Uterus (tissue), 3 donors: ENCODE measurements at regions not wholly inside any gene's neighbourhood (a gene's known extent, or its start where the extent isn't known, plus 50 kb on each side); places are given as distances from the start of the nearest gene placed in this dataset.
"Not testable (repeated sequence)": the region's sequence is repeated elsewhere in the genome, so short reads cannot be mapped to it uniquely, and the experiment has no call there.

Experiments used
- DNase-seq, 2 donors: peaks; one replicate each; pipeline ENCODE4 v3.0.0-alpha.2; 2019 to 2020
- H3K27ac ChIP-seq, 2 donors: fragments of 200-600 bp; sonication (generic); 1 replicate in 1 of 2; 2 replicates in 1 of 2; pipeline ENCODE4 v1.5.1; 2016 to 2018
- H3K27me3 ChIP-seq, 2 donors: fragments of 200-600 bp; sonication (generic); one replicate each; pipeline ENCODE4 v1.5.1; 2018 to 2019; ENCODE audit warnings: control low read depth in 1 of 2
- H3K36me3 ChIP-seq, 2 donors: fragments of 200-600 bp; sonication (generic); one replicate each; pipeline ENCODE4 v1.5.1; 2019; ENCODE audit warnings: control low read depth in 1 of 2
- H3K4me1 ChIP-seq, 2 donors: fragments of 200-600 bp; sonication (generic); one replicate each; pipeline ENCODE4 v1.5.1; 2018 to 2019; ENCODE audit warnings: control low read depth in 1 of 2
- H3K4me3 ChIP-seq, 2 donors: fragments of 200-600 bp; sonication (generic); 1 replicate in 1 of 2; 2 replicates in 1 of 2; pipeline ENCODE4 v1.5.1; 2018 to 2019; ENCODE audit warnings: mild to moderate bottlenecking in 1 of 2
- H3K9me3 ChIP-seq, 2 donors: fragments of 200-600 bp; sonication (generic); one replicate each; pipeline ENCODE4 v1.5.1; 2019; ENCODE audit warnings: control low read depth in 1 of 2
- POLR2A ChIP-seq, 2 donors: fragments of 450-650 bp; IDR thresholded peaks; one replicate each; pipeline ENCODE4 v1.6.1; 2016; ENCODE audit warnings: antibody characterized with exemption in 2 of 2, mild to moderate bottlenecking in 1 of 2, moderate library complexity in 1 of 2
- intact Hi-C: fragments of 100-400 bp; cut with DNase I; formaldehyde crosslinking; loops from one replicate; pipeline ENCODE4 v1.15.1; 2023; ENCODE audit warnings: low total_unique reads
- TF ChIP-seq, protein P1 (sequence below), 4 experiments: fragments of 200-600 bp in 2 of 4; fragments of 450-650 bp in 2 of 4; sonication (generic) in 2 of 4; IDR thresholded peaks; one replicate each; pipeline ENCODE4 v1.5.1; 2016 to 2019; ENCODE audit warnings: antibody characterized with exemption in 4 of 4, mild to moderate bottlenecking in 2 of 4, moderate library complexity in 1 of 4
- donor health status: DM: yes; HTN: yes; CAD: no.

DNA sequence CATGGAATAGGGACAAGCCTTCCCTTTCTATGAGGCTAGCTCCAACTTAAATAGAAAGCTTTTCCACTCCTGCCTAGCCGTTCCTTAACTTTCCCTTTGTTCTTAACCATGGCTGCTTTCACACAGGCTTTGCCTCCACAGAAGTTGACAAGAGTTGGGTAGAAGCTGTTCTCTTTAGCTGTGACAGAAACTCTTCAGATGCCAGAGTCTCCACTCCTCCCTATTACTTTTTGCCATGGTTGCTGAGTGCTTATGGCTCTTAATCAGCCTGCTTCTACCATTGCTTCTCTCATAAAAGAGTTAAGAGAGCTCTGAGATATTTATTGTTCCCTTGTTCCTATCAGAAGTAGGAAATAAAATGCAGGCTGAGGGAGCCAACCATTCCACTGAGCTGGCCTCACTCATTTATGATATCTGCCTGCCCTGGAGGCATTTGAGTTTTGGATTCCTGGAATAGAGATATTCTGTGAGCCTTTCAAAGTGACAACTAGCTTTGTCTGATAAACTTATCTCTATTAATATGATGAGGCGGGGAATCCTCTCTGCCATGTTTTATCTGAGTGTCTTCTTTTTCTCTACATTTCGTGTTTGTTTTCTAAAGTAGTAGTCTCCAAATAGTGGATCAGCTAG is 162.6 kb downstream of the DMAC1 start:
- H3K27ac ChIP-seq: no peak overlapping the region
- no peak overlapping the region for H3K4me3 ChIP-seq

DNA sequence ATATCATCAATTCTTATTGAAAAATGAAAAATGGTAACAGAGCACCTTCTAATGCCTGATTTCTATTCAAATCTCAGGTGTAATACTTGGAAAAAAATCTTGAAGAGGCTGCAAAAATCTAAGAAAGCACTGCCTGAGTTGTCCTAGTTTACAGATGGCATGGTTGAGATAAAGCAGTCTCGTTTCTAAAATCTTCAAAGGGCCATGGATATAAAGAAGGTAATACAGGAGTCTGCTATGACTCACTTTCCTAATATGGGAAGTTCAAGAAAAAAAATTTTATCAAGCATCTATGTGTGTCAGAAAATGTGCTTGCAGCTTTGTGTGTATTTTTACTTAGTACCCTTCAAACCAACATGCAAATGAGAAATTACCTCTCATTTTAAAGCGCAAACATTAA is 163.3 kb downstream of the DMAC1 start:
- Histone ChIP-seq H3K4me3 (no peak overlapping the region), H3K4me1 (no peaks in the 10 kb centered on the region), H3K9me3 (no peaks in the 10 kb centered on the region), H3K27ac (no peak overlapping the region), H3K27me3 (no peaks in the 10 kb centered on the region), H3K36me3 (no peaks in the 10 kb centered on the region)
- no peak for DNase-seq
- TF ChIP-seq POLR2A (IDR thresholded peaks at IDR 0.05): no peak
- TF ChIP-seq, protein P1, sequence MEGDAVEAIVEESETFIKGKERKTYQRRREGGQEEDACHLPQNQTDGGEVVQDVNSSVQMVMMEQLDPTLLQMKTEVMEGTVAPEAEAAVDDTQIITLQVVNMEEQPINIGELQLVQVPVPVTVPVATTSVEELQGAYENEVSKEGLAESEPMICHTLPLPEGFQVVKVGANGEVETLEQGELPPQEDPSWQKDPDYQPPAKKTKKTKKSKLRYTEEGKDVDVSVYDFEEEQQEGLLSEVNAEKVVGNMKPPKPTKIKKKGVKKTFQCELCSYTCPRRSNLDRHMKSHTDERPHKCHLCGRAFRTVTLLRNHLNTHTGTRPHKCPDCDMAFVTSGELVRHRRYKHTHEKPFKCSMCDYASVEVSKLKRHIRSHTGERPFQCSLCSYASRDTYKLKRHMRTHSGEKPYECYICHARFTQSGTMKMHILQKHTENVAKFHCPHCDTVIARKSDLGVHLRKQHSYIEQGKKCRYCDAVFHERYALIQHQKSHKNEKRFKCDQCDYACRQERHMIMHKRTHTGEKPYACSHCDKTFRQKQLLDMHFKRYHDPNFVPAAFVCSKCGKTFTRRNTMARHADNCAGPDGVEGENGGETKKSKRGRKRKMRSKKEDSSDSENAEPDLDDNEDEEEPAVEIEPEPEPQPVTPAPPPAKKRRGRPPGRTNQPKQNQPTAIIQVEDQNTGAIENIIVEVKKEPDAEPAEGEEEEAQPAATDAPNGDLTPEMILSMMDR (IDR thresholded peaks at IDR 0.05): no peak
- intact Hi-C loops: no loop called here

More for the DNA sequence above, 162.6 kb downstream of the DMAC1 start:
- no peaks in the 10 kb centered on the region for H3K27me3 ChIP-seq
- H3K36me3 ChIP-seq: no peaks in the 10 kb centered on the region
- no peaks in the 10 kb centered on the region for H3K4me1 ChIP-seq
- intact Hi-C loops: no loop called here
- no peak for DNase-seq
- H3K9me3 ChIP-seq: no peaks in the 10 kb centered on the region
- TF ChIP-seq, protein P1 (IDR thresholded peaks at IDR 0.05): no peak
- no peak for TF ChIP-seq POLR2A (IDR thresholded peaks at IDR 0.05)

DNA sequence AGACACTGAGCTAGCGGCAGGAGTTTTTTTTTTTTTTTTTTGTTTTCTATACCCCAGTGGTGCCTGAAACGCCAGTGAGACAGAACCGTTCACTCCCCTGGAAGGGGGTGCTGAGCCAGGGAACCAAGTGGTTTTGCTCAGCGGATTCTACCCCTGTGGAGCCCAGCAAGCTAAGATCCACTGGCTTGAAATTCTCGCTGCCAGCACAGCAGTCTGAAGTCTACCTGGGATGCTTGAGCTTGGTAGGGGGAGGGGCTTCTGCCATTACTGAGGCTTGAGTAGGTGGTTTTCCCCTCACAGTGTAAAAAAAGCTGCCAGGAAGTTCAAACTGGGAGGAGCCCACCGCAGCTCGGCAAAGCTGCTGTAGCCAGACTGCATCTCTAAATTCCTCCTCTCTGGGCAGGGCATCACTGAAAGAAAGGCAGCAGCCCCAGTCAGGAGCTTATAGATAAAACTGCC is 173.0 kb downstream of the DMAC1 start:
- H3K27ac ChIP-seq, DNase-seq, H3K27me3 ChIP-seq, H3K4me1 ChIP-seq, H3K4me3 ChIP-seq, intact Hi-C loops, H3K9me3 ChIP-seq, H3K36me3 ChIP-seq: not testable (repeated sequence)

DNA sequence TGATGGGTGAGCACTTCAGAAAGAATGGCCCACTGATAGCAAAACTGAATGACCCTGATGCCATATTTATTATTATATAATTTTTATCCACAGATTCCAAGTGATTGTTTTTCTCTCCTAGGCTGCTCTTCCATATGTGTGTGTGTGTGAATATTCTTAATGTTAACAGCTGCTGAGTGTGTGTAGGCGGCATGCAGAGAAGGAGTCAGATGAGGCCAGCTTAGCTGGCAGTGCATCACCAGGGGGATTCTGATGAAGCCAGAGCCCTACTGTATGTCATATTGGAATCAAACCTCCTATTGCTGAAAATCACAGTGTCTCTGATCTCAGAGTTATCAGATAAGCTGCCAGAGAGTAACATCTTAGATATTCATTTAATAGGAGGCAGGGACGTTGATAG is 177.1 kb downstream of the DMAC1 start:
- intact Hi-C loops: no loop called here
- H3K27ac ChIP-seq: no peak overlapping the region
- no peaks in the 10 kb centered on the region for H3K36me3 ChIP-seq
- H3K9me3 ChIP-seq: no peaks in the 10 kb centered on the region
- TF ChIP-seq POLR2A (IDR thresholded peaks at IDR 0.05): no peak
- TF ChIP-seq, protein P1 (IDR thresholded peaks at IDR 0.05): no peak
- no peaks in the 10 kb centered on the region for H3K4me1 ChIP-seq
- no peaks in the 10 kb centered on the region for H3K27me3 ChIP-seq
- H3K4me3 ChIP-seq: no peak overlapping the region
- no peak for DNase-seq

DNA sequence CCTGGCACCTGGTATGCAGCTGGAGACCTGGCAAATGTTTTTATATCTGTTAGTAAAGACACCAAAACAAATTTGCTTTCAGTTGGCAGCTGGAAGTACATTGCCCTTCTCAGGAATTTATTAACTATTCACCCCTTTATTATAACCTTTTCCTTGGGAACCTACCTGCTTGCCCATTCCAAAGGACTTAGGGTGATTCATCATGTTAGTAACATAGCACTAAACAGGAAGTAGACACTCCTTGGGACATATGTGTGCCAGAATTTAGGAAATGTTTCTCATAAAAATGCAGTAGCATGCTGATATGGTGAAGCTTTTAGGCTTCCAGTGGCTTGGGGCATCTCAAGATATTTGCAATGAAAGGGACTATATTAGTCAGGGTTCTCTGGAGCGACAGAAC is 184.2 kb downstream of the DMAC1 start:
- no peaks in the 10 kb centered on the region for H3K27me3 ChIP-seq
- intact Hi-C loops: no loop called here
- TF ChIP-seq, protein P1 (IDR thresholded peaks at IDR 0.05): no peak
- TF ChIP-seq POLR2A (IDR thresholded peaks at IDR 0.05): no peak

DNA sequence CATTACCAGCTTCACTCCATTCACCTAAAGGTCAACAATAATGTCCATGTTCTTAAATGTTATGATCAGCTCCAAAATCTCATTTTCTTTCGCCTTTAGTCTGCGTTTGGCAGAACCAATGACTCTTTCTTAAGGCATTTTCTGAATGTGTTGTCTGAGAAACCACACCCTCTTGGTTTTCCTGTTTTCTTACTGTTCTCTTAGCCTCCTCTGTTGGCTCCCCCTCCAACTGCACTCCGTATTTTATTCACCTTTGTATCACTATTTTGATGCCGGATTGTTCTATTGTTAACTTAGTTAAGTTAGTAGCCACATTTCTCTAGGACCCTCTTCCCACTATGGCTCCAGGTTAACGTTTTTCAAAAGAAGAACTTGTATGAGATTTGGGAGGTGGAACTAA is 185.6 kb downstream of the DMAC1 start:
- TF ChIP-seq, protein P1 (IDR thresholded peaks at IDR 0.05): no peak
- TF ChIP-seq POLR2A (IDR thresholded peaks at IDR 0.05): no peak
- H3K4me1 ChIP-seq: no peaks in the 10 kb centered on the region
- H3K27ac ChIP-seq: no peak overlapping the region
- no peaks in the 10 kb centered on the region for H3K36me3 ChIP-seq
- H3K4me3 ChIP-seq: no peak overlapping the region
- intact Hi-C loops: no loop called here
- H3K27me3 ChIP-seq: no peaks in the 10 kb centered on the region
- DNase-seq: no peak
- no peaks in the 10 kb centered on the region for H3K9me3 ChIP-seq

More for the DNA sequence above, 184.2 kb downstream of the DMAC1 start:
- H3K4me3 ChIP-seq: no peak overlapping the region
- no peak overlapping the region for H3K27ac ChIP-seq
- no peaks in the 10 kb centered on the region for H3K4me1 ChIP-seq
- no peaks in the 10 kb centered on the region for H3K9me3 ChIP-seq
- DNase-seq: no peak
- no peaks in the 10 kb centered on the region for H3K36me3 ChIP-seq
